ENCODE measurements at regions not wholly inside any gene's neighbourhood (a gene's known extent, or its start where the extent isn't known, plus 50 kb on each side); places are given as distances from the start of the nearest gene placed in this dataset.
"Not testable (repeated sequence)": the region's sequence is repeated elsewhere in the genome, so short reads cannot be mapped to it uniquely, and the experiment has no call there.

DNA sequence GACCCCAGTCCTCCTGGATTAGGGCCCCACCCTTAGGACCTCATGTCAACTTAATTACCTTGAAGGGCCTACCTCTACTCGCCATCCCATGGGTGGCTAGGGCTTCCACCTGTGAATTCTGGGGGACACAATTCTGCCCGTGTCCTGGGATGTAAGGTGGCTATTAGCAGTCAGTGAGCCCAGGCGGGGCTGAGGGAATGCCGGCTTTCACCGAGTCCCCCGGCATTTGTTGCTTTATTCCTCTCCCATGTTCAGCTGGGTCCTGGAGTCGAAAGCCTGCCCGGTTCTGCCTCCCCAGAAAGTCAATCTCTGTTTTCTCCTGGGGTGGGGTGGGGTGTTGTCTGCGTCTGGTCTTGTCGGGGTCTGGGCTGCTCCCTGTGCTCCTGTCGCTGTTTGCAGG is 125.6 kb downstream of the GLRX3 start:
- no peak overlapping the region for H3K4ac ChIP-seq (ENCODE audit: low read depth, low read length)
- no peak overlapping the region for H4K5ac ChIP-seq (ENCODE audit: low read length)
- no peak for DNase-seq
- H2BK15ac ChIP-seq (replicated peaks; ENCODE audit: low read depth), result no peak overlapping the region
- no peak overlapping the region for H3K4me3 ChIP-seq (ENCODE audit: low read length)
- H3K79me1 ChIP-seq (ENCODE audit: low read length), result no peaks in the 10 kb centered on the region
- no peaks in the 10 kb centered on the region for H3K79me2 ChIP-seq (ENCODE audit: control insufficient read depth, insufficient read depth, low read length)
- no peak overlapping the region for H3K4me2 ChIP-seq (ENCODE audit: low read length)
- H3K18ac ChIP-seq (ENCODE audit: low read length), result no peak overlapping the region
- WGBS (ENCODE audit: extremely low coverage, insufficient coverage, low lambda C conversion rate), result no CpG with 5 or more reads among the region's 11 CpGs
- no peaks in the 10 kb centered on the region for H3K27me3 ChIP-seq (ENCODE audit: insufficient read depth, low read length, poor library complexity)
- no peaks in the 10 kb centered on the region for H3K36me3 ChIP-seq (ENCODE audit: control insufficient read depth, insufficient read depth, low read length)
- H3K56ac ChIP-seq (ENCODE audit: low read length), result no peak overlapping the region
- H2AK5ac ChIP-seq (ENCODE audit: low read length), result no peak overlapping the region
- no peak overlapping the region for H3K9ac ChIP-seq (ENCODE audit: low read length)
- no peak overlapping the region for H2BK120ac ChIP-seq (ENCODE audit: low read depth, low read length)
- no peak overlapping the region for H2BK5ac ChIP-seq (ENCODE audit: low read length)
- no peaks in the 10 kb centered on the region for H3K4me1 ChIP-seq (ENCODE audit: control insufficient read depth, low read depth, low read length)
- no peak overlapping the region for H3K27ac ChIP-seq (ENCODE audit: low read depth, low read length)
- H4K8ac ChIP-seq (ENCODE audit: low read depth, low read length), result no peak overlapping the region
- H3K23ac ChIP-seq (ENCODE audit: low read length), result no peak overlapping the region

- DNase-seq, result no peak
- Histone ChIP-seq H3K27me3 (ENCODE audit: insufficient read depth, low read length, poor library complexity) (no peaks in the 10 kb centered on the region), H3K4me1 (ENCODE audit: control insufficient read depth, low read depth, low read length) (no peaks in the 10 kb centered on the region), H4K5ac (ENCODE audit: low read length) (no peak overlapping the region), H3K4ac (ENCODE audit: low read depth, low read length) (no peak overlapping the region), H2AK5ac (ENCODE audit: low read length) (no peak overlapping the region), H3K9ac (ENCODE audit: low read length) (no peak overlapping the region), H2BK15ac (replicated peaks; ENCODE audit: low read depth) (no peak overlapping the region), H3K79me2 (ENCODE audit: control insufficient read depth, insufficient read depth, low read length) (no peaks in the 10 kb centered on the region), H2BK5ac (ENCODE audit: low read length) (no peak overlapping the region), H4K8ac (ENCODE audit: low read depth, low read length) (no peak overlapping the region), H3K23ac (ENCODE audit: low read length) (no peak overlapping the region), H3K4me3 (ENCODE audit: low read length) (no peak overlapping the region), H3K18ac (ENCODE audit: low read length) (no peak overlapping the region), H3K36me3 (ENCODE audit: control insufficient read depth, insufficient read depth, low read length) (no peaks in the 10 kb centered on the region), H3K79me1 (ENCODE audit: low read length) (no peaks in the 10 kb centered on the region), H2BK120ac (ENCODE audit: low read depth, low read length) (no peak overlapping the region), H3K27ac (ENCODE audit: low read depth, low read length) (no peak overlapping the region), H3K56ac (ENCODE audit: low read length) (no peak overlapping the region), H3K4me2 (ENCODE audit: low read length) (no peak overlapping the region)
- no CpG with 5 or more reads among the region's 12 CpGs for WGBS (ENCODE audit: extremely low coverage, insufficient coverage, low lambda C conversion rate)
Measured at GRCh38 chr10:130263289-130263688, 127.1 kb downstream of the GLRX3 start.

GRCh38 chr10:130265542-130265941 is 129.4 kb downstream of the GLRX3 start:
- Histone ChIP-seq H3K4me1 (ENCODE audit: control insufficient read depth, low read depth, low read length) (no peaks in the 10 kb centered on the region), H3K18ac (ENCODE audit: low read length) (no peak overlapping the region), H2AK5ac (ENCODE audit: low read length) (no peak overlapping the region), H3K4me3 (ENCODE audit: low read length) (no peak overlapping the region), H4K8ac (ENCODE audit: low read depth, low read length) (no peak overlapping the region), H3K27ac (ENCODE audit: low read depth, low read length) (no peak overlapping the region), H3K79me1 (ENCODE audit: low read length) (no peaks in the 10 kb centered on the region), H3K4me2 (ENCODE audit: low read length) (no peak overlapping the region), H3K23ac (ENCODE audit: low read length) (no peak overlapping the region), H3K79me2 (ENCODE audit: control insufficient read depth, insufficient read depth, low read length) (no peaks in the 10 kb centered on the region), H2BK5ac (ENCODE audit: low read length) (no peak overlapping the region), H3K9ac (ENCODE audit: low read length) (no peak overlapping the region), H2BK120ac (ENCODE audit: low read depth, low read length) (no peak overlapping the region), H3K36me3 (ENCODE audit: control insufficient read depth, insufficient read depth, low read length) (no peaks in the 10 kb centered on the region), H4K5ac (ENCODE audit: low read length) (no peak overlapping the region), H3K27me3 (ENCODE audit: insufficient read depth, low read length, poor library complexity) (no peaks in the 10 kb centered on the region), H2BK15ac (replicated peaks; ENCODE audit: low read depth) (no peak overlapping the region), H3K4ac (ENCODE audit: low read depth, low read length) (no peak overlapping the region), H3K56ac (ENCODE audit: low read length) (no peak overlapping the region)
- no peak for DNase-seq
- no CpG with 5 or more reads among the region's 11 CpGs for WGBS (ENCODE audit: extremely low coverage, insufficient coverage, low lambda C conversion rate)

DNA sequence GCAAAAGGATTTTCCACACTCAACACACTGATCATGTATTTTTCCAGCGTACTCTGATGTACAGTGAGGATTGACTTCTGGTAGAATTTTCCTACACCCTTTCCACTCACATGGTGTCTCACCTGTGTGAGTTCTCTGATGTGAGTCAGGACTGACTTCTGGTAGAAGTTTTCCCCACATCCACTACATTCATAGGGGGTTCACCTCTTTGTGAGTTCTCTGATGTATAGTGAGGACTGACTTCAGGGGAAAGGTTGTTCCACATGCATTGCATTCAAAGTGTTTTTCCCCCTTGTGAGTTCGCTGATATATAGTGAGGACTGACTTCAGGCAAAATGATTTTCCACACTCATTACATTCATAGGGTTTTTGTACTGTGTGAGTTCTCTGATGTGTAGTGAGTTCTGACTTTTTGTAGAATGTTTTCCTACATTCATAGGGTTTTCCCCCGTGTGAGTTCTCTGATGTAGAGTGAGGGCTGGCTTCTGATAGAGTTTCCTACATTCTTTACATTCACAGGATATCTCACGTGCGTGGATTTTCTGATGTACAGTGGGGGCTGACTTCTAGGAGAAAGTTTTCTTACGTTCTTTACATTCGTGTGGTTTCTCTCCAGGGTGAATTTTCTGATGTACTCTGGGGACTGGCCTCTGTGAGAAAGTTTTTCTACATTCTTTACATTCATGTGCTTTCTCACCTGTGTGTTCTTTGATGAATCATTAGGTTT is 146.5 kb downstream of the GLRX3 start:
- Histone ChIP-seq H3K79me2 (ENCODE audit: control insufficient read depth, insufficient read depth, low read length) (no peaks in the 10 kb centered on the region), H3K23ac (ENCODE audit: low read length) (no peak overlapping the region), H3K79me1 (ENCODE audit: low read length) (no peaks in the 10 kb centered on the region), H4K5ac (ENCODE audit: low read length) (no peak overlapping the region), H3K27me3 (ENCODE audit: insufficient read depth, low read length, poor library complexity) (no peaks in the 10 kb centered on the region), H3K36me3 (ENCODE audit: control insufficient read depth, insufficient read depth, low read length) (no peaks in the 10 kb centered on the region), H3K27ac (ENCODE audit: low read depth, low read length) (no peak overlapping the region), H3K4me3 (ENCODE audit: low read length) (no peak overlapping the region), H2AK5ac (ENCODE audit: low read length) (no peak overlapping the region), H2BK5ac (ENCODE audit: low read length) (no peak overlapping the region), H3K4ac (ENCODE audit: low read depth, low read length) (no peak overlapping the region), H4K8ac (ENCODE audit: low read depth, low read length) (no peak overlapping the region), H3K4me2 (ENCODE audit: low read length) (no peak overlapping the region), H2BK15ac (replicated peaks; ENCODE audit: low read depth) (no peak overlapping the region), H3K18ac (ENCODE audit: low read length) (no peak overlapping the region), H3K9ac (ENCODE audit: low read length) (no peak overlapping the region), H2BK120ac (ENCODE audit: low read depth, low read length) (no peak overlapping the region), H3K56ac (ENCODE audit: low read length) (no peak overlapping the region), H3K4me1 (ENCODE audit: control insufficient read depth, low read depth, low read length) (no peaks in the 10 kb centered on the region)
- peak; percentile 1 for DNase-seq
- WGBS (ENCODE audit: extremely low coverage, insufficient coverage, low lambda C conversion rate), result no CpG with 5 or more reads among the region's 7 CpGs

DNA sequence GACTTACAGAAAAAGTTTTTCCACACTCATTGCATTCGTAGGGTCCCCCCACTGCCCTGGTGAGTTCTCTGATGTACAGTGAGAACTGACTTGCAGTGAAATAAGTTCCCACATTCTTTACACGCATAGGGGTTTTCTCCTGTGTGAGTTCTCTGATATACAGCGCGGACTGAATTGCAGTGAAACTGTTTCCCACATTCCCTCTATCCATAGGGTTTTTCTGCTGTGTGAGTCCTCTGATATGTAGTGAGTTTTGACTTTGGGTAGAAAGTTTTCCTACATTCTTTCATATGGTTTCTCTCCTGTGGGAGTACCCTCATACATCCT is 147.0 kb downstream of the GLRX3 start:
- Histone ChIP-seq H3K27ac (ENCODE audit: low read depth, low read length) (no peak overlapping the region), H2BK15ac (replicated peaks; ENCODE audit: low read depth) (no peak overlapping the region), H3K36me3 (ENCODE audit: control insufficient read depth, insufficient read depth, low read length) (no peaks in the 10 kb centered on the region), H3K56ac (ENCODE audit: low read length) (no peak overlapping the region), H3K27me3 (ENCODE audit: insufficient read depth, low read length, poor library complexity) (no peaks in the 10 kb centered on the region), H3K4me2 (ENCODE audit: low read length) (no peak overlapping the region), H3K79me2 (ENCODE audit: control insufficient read depth, insufficient read depth, low read length) (no peaks in the 10 kb centered on the region), H3K18ac (ENCODE audit: low read length) (no peak overlapping the region), H2BK5ac (ENCODE audit: low read length) (no peak overlapping the region), H3K4ac (ENCODE audit: low read depth, low read length) (no peak overlapping the region), H3K4me1 (ENCODE audit: control insufficient read depth, low read depth, low read length) (no peaks in the 10 kb centered on the region), H4K5ac (ENCODE audit: low read length) (no peak overlapping the region), H3K23ac (ENCODE audit: low read length) (no peak overlapping the region), H3K9ac (ENCODE audit: low read length) (no peak overlapping the region), H3K79me1 (ENCODE audit: low read length) (no peaks in the 10 kb centered on the region), H4K8ac (ENCODE audit: low read depth, low read length) (no peak overlapping the region), H3K4me3 (ENCODE audit: low read length) (no peak overlapping the region), H2AK5ac (ENCODE audit: low read length) (no peak overlapping the region), H2BK120ac (ENCODE audit: low read depth, low read length) (no peak overlapping the region)
- DNase-seq, result no peak
- no CpG with 5 or more reads among the region's 4 CpGs for WGBS (ENCODE audit: extremely low coverage, insufficient coverage, low lambda C conversion rate)

DNA sequence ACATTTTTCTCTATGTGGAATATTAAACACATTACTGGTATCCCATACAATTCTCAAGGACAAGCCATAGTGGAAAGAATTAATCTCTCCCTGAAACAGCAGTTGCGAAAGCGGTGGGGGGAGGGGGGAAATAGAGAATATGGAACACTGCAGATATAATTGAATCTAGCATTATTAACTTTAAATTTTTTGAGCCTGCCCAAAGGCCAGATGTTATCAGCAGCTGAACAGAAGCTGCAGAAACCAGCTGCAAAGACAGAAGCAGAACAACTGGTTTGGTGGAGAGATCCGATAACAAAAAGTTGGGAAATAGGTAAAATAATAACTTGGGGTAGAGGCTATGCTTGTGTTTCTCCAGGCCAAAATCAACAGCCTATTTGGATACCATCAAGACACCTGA is 159.6 kb downstream of the GLRX3 start:
- H3K56ac ChIP-seq (ENCODE audit: low read length); H3K4me1 ChIP-seq (ENCODE audit: control insufficient read depth, low read depth, low read length): not testable (repeated sequence)

More for the DNA sequence above, 159.6 kb downstream of the GLRX3 start:
- H3K4ac ChIP-seq (ENCODE audit: low read depth, low read length); H3K4me2 ChIP-seq (ENCODE audit: low read length); H3K36me3 ChIP-seq (ENCODE audit: control insufficient read depth, insufficient read depth, low read length); H3K4me3 ChIP-seq (ENCODE audit: low read length); H3K9ac ChIP-seq (ENCODE audit: low read length); H2BK120ac ChIP-seq (ENCODE audit: low read depth, low read length); H2BK15ac ChIP-seq (replicated peaks; ENCODE audit: low read depth); H2AK5ac ChIP-seq (ENCODE audit: low read length); H4K8ac ChIP-seq (ENCODE audit: low read depth, low read length); H3K79me2 ChIP-seq (ENCODE audit: control insufficient read depth, insufficient read depth, low read length); H4K5ac ChIP-seq (ENCODE audit: low read length); H3K18ac ChIP-seq (ENCODE audit: low read length); H3K23ac ChIP-seq (ENCODE audit: low read length); DNase-seq; H3K27ac ChIP-seq (ENCODE audit: low read depth, low read length); H3K27me3 ChIP-seq (ENCODE audit: insufficient read depth, low read length, poor library complexity); H3K79me1 ChIP-seq (ENCODE audit: low read length); H2BK5ac ChIP-seq (ENCODE audit: low read length): not testable (repeated sequence)
- WGBS (ENCODE audit: extremely low coverage, insufficient coverage, low lambda C conversion rate), result no CpG with 5 or more reads among the region's 3 CpGs

Measured in mesendoderm (in vitro differentiated cells).